A549 (cell line): ENCODE measurements at regions not wholly inside any gene's neighbourhood (a gene's known extent, or its start where the extent isn't known, plus 50 kb on each side); places are given as distances from the start of the nearest gene placed in this dataset.

Source experiments
- ATAC-seq, 2 experiments: fragments of 200-7000 bp in 1 of 2; fragments of >200 bp in 1 of 2; cut with Nextera tagmentation in 1 of 2; cut with Tn5 transposase in 1 of 2; 3 replicates each; pipeline versions ENCODE4 v1.8.0 to v1.9.1; 2018 to 2020; ENCODE audit warnings: mild to moderate bottlenecking in 1 of 2, moderate library complexity in 1 of 2
- CTCF ChIA-PET: fragments of 300-600 bp; sonication (Branson Sonifier 250); formaldehyde crosslinking; extraction: SDS; loops from one replicate; lab custom pipeline; 2021; ENCODE audit warnings: antibody characterized with exemption, inconsistent platforms; lab: Yijun Ruan, JAX
- POLR2A ChIA-PET: fragments of 350-600 bp; formaldehyde crosslinking; extraction: SDS; loops from one replicate; lab custom pipeline; 2021; ENCODE audit warnings: antibody characterized with exemption, inconsistent platforms; lab: Yijun Ruan, JAX
- DNase-seq, 2 experiments: peaks; one replicate each; pipeline versions ENCODE4 v3.0.0 to v3.0.0-alpha.2; 2011 to 2016; ENCODE audit warnings: low read depth in 1 of 2, low spot score in 1 of 2
- FAIRE-seq: peaks from 2 replicates; lab custom pipeline; 2011; peaks lifted over from hg19 to GRCh38; lab: Jason Lieb, UNC
- H3K27ac ChIP-seq, 2 experiments: fragments of >200 bp; sonication (Bioruptor Twin); formaldehyde crosslinking; 3 replicates each; pipeline ENCODE4 v1.5.1; 2016 to 2017
- H3K4me1 ChIP-seq: fragments of >200 bp; sonication (Bioruptor Twin); formaldehyde crosslinking; 3 replicates; pipeline ENCODE4 v1.6.1; 2016
- H3K4me2 ChIP-seq: fragments of >200 bp; sonication (Bioruptor Twin); formaldehyde crosslinking; 3 replicates; pipeline ENCODE4 v1.6.1; 2016
- H3K4me3 ChIP-seq: fragments of >200 bp; sonication (Bioruptor Twin); formaldehyde crosslinking; 3 replicates; pipeline ENCODE4 v1.5.1; 2016
- H3K9me3 ChIP-seq: fragments of >200 bp; sonication (Bioruptor Twin); formaldehyde crosslinking; 3 replicates; pipeline ENCODE4 v1.6.1; 2016
- BHLHE40 ChIP-seq: IDR thresholded peaks from 2 replicates; pipeline ENCODE4 v1.6.1; 2012; ENCODE audit warnings: low read depth, low read length, inconsistent platforms
- CBX8 ChIP-seq: fragments of 200-600 bp; sonication (generic); IDR thresholded peaks from 2 replicates; pipeline ENCODE4 v1.6.1; 2016
- CHD2 ChIP-seq: fragments of 150-350 bp; IDR thresholded peaks from 2 replicates; pipeline ENCODE4 v1.6.1; 2014; ENCODE audit warnings: low read length; ENCODE audit not compliant: partially characterized antibody
- CHD4 ChIP-seq: fragments of 200-600 bp; sonication (generic); IDR thresholded peaks from 2 replicates; pipeline ENCODE4 v1.6.1; 2016; ENCODE audit warnings: antibody characterized with exemption, mild to moderate bottlenecking, borderline replicate concordance
- EHF ChIP-seq: fragments of 250-450 bp; sonication (Bioruptor Pico); IDR thresholded peaks from 2 replicates; pipeline ENCODE4 v1.5.0; 2020; ENCODE audit warnings: mild to moderate bottlenecking
- ELK1 ChIP-seq: fragments of 150-350 bp; IDR thresholded peaks from 2 replicates; pipeline ENCODE4 v1.6.1; 2014; ENCODE audit warnings: low read depth, mild to moderate bottlenecking, low read length
- HDAC2 ChIP-seq: fragments of 200-600 bp; sonication (generic); IDR thresholded peaks from 2 replicates; pipeline ENCODE4 v1.6.1; 2016
- HES2 ChIP-seq: fragments of >200 bp; sonication (Bioruptor Twin); formaldehyde crosslinking; IDR thresholded peaks from 2 replicates; pipeline ENCODE4 v1.6.1; 2016
- KDM1A ChIP-seq: fragments of 200-600 bp; sonication (generic); IDR thresholded peaks from 2 replicates; pipeline ENCODE4 v1.6.1; 2016; ENCODE audit warnings: low read depth, mild to moderate bottlenecking
- MAFK ChIP-seq: fragments of 450-650 bp; IDR thresholded peaks from 2 replicates; pipeline ENCODE4 v1.6.1; 2014; ENCODE audit not compliant: partially characterized antibody
- MAX ChIP-seq: IDR thresholded peaks from 2 replicates; pipeline ENCODE4 v1.6.1; 2012
- NPAS2 ChIP-seq: fragments of 250-450 bp; sonication (Bioruptor Pico); IDR thresholded peaks from 2 replicates; pipeline ENCODE4 v1.8.0; 2022; ENCODE audit warnings: mild to moderate bottlenecking, moderate library complexity, borderline replicate concordance
- NR3C1 ChIP-seq: fragments of >200 bp; sonication (Bioruptor Twin); formaldehyde crosslinking; IDR thresholded peaks from 3 replicates; pipeline ENCODE4 v1.6.1; 2017
- PBX3 ChIP-seq: IDR thresholded peaks from 2 replicates; pipeline ENCODE4 v1.6.1; 2012
- PHF8 ChIP-seq: fragments of 200-600 bp; sonication (generic); IDR thresholded peaks from 2 replicates; pipeline ENCODE4 v1.6.1; 2016; ENCODE audit warnings: low read depth, mild to moderate bottlenecking, antibody characterized with exemption, moderate library complexity, borderline replicate concordance
- POLR2A ChIP-seq: IDR thresholded peaks from 2 replicates; pipeline ENCODE4 v1.6.1; 2012; ENCODE audit warnings: mild to moderate bottlenecking, low read length
- RARB ChIP-seq: fragments of 250-450 bp; sonication (Bioruptor Pico); IDR thresholded peaks from 2 replicates; pipeline ENCODE4 v1.8.0; 2021; ENCODE audit warnings: mild to moderate bottlenecking, moderate library complexity
- RCOR1 ChIP-seq: fragments of 150-350 bp; IDR thresholded peaks from 2 replicates; pipeline ENCODE4 v1.6.1; 2014; ENCODE audit warnings: antibody characterized with exemption, low read length, low read depth
- SMC3 ChIP-seq: fragments of >200 bp; sonication (Bioruptor Twin); formaldehyde crosslinking; IDR thresholded peaks from 3 replicates; pipeline ENCODE4 v1.6.1; 2018; ENCODE audit warnings: inconsistent platforms
- SREBF2 ChIP-seq: fragments of 450-650 bp; IDR thresholded peaks from 2 replicates; pipeline ENCODE4 v1.6.1; 2014; ENCODE audit warnings: mild to moderate bottlenecking, moderate library complexity
- ZFP36 ChIP-seq: fragments of 450-650 bp; IDR thresholded peaks from 2 replicates; pipeline ENCODE4 v1.6.1; 2014; ENCODE audit warnings: borderline replicate concordance; ENCODE audit not compliant: partially characterized antibody
- WGBS: methylation state at CpG from one replicate; pipeline ENCODE4 v1.1.6; 2017; ENCODE audit errors: missing lambda C conversion rate; 5-methylcytosine and 5-hydroxymethylcytosine counted together
- TF ChIP-seq, protein P1 (sequence below): fragments of 200-600 bp; sonication (generic); IDR thresholded peaks from 2 replicates; pipeline ENCODE4 v1.6.1; 2016; ENCODE audit warnings: antibody characterized with exemption, mild to moderate bottlenecking, moderate library complexity

DNA sequence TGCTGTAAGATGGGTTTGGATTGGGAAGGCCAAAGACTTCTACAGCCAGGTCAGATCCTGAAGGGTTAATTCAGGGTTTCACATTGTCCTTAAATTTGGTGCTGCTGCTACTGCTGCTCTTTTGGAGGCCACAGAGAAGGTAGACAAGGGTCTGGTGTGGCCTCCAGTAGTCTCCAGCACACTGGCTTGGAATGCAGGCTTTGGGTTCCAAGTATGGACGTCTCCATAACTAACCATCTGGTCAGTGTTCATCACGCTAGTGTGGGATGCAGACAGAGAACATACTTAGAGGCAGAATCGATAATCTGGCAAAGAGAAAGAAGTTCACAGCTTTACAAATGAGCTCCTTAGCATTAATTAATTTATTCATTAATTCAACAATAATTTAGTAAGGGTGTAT, 154.1 kb downstream of the ZBTB18 start:
- H3K4me3 ChIP-seq: no peak overlapping the region
- H3K4me1 ChIP-seq: no peaks in the 10 kb centered on the region
- ChIA-PET POLR2A (no interaction called here), CTCF (no interaction called here)
- no peak for TF ChIP-seq SREBF2
- FAIRE-seq (no peak), DNase-seq (no peak), ATAC-seq (no peak)
- WGBS: 68% methylated on average over 3 of the region's 3 CpGs
- H3K9me3 ChIP-seq: no peaks in the 10 kb centered on the region
- no peak overlapping the region for H3K27ac ChIP-seq
- no peak overlapping the region for H3K4me2 ChIP-seq

GRCh38 chr1:244205906-244206305, 154.8 kb downstream of the ZBTB18 start:
- ATAC-seq (no peak), DNase-seq (no peak), FAIRE-seq (no peak)
- H3K27ac ChIP-seq: no peak overlapping the region
- 75% methylated on average over 3 of the region's 3 CpGs for WGBS
- ChIA-PET CTCF (no interaction called here), POLR2A (no interaction called here)
- no peaks in the 10 kb centered on the region for H3K9me3 ChIP-seq
- no peak overlapping the region for H3K4me2 ChIP-seq
- no peak overlapping the region for H3K4me3 ChIP-seq
- no peaks in the 10 kb centered on the region for H3K4me1 ChIP-seq
- TF ChIP-seq PBX3: no peak
- TF ChIP-seq MAFK: peak; percentile 79

DNA sequence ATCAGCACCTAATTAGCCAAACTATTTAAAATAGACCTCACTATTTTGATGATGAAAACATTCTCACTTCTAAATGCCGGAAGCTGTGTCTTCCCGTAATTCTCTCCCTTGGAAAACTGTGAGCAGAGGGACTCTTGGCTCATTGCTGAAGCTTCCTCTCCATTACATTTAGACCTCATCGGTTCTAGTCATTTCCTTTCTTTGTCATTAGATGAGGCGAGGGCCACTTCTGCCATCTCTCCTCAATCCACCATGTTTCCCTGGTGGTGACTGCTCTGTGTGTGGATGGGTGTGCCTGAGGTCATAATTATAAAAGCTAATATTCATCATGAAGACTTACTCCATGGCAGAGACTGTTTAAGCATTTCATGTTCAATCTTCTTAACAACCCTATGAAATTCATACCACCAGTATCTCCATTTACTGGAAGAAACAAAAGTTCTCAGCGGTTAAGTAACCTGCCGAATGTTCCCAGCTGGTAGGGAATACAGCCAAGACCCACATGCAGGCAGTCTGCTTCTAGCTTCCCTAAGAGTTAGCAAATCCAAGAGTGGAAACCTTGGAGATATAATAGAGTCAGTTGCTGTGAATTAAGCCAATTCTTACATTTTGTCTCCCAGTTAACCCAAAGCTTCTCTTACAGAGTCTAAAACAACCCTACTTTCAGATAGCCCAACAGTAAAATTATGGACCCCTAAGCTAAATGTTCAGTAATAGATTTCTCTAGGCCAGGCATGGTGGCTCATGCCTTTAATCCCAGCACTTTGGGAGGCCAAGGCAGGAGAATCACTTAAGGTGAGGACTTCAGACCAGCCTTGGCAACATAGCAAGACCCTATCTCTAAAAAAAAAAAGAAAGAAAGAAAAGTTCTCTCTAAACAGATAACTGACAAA, 156.2 kb downstream of the ZBTB18 start:
- POLR2A ChIA-PET: no interaction called here
- CTCF ChIA-PET: interaction anchor here (1.5 kb wide), 1 partner anchor 10 kb away, joined by 4 read pairs; no protein-coding TSS in a partner anchor

More for the DNA sequence above, 156.2 kb downstream of the ZBTB18 start:
- Histone ChIP-seq H3K4me2 (no peak overlapping the region), H3K27ac (no peak overlapping the region), H3K9me3 (no peaks in the 10 kb centered on the region), H3K4me3 (no peak overlapping the region), H3K4me1 (no peaks in the 10 kb centered on the region)
- 88% methylated on average over 6 of the region's 6 CpGs for WGBS
- DNase-seq: no peak
- no peak for TF ChIP-seq PHF8
- TF ChIP-seq RCOR1: no peak
- no peak for TF ChIP-seq CBX8
- TF ChIP-seq, protein P1, sequence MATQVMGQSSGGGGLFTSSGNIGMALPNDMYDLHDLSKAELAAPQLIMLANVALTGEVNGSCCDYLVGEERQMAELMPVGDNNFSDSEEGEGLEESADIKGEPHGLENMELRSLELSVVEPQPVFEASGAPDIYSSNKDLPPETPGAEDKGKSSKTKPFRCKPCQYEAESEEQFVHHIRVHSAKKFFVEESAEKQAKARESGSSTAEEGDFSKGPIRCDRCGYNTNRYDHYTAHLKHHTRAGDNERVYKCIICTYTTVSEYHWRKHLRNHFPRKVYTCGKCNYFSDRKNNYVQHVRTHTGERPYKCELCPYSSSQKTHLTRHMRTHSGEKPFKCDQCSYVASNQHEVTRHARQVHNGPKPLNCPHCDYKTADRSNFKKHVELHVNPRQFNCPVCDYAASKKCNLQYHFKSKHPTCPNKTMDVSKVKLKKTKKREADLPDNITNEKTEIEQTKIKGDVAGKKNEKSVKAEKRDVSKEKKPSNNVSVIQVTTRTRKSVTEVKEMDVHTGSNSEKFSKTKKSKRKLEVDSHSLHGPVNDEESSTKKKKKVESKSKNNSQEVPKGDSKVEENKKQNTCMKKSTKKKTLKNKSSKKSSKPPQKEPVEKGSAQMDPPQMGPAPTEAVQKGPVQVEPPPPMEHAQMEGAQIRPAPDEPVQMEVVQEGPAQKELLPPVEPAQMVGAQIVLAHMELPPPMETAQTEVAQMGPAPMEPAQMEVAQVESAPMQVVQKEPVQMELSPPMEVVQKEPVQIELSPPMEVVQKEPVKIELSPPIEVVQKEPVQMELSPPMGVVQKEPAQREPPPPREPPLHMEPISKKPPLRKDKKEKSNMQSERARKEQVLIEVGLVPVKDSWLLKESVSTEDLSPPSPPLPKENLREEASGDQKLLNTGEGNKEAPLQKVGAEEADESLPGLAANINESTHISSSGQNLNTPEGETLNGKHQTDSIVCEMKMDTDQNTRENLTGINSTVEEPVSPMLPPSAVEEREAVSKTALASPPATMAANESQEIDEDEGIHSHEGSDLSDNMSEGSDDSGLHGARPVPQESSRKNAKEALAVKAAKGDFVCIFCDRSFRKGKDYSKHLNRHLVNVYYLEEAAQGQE: no peak
- TF ChIP-seq SMC3: no peak
- no peak for TF ChIP-seq MAX
- TF ChIP-seq EHF: no peak
- no peak for TF ChIP-seq CHD4
- TF ChIP-seq KDM1A: no peak
- TF ChIP-seq ELK1: no peak
- no peak for TF ChIP-seq NPAS2
- TF ChIP-seq HDAC2: no peak
- no peak for TF ChIP-seq ZFP36
- TF ChIP-seq CHD2: no peak
- no peak for TF ChIP-seq NR3C1
- no peak for TF ChIP-seq BHLHE40
- no peak for TF ChIP-seq RARB
- TF ChIP-seq POLR2A: no peak
- no peak for TF ChIP-seq HES2
- FAIRE-seq: no peak
- no peak for ATAC-seq
